ENCODE measurements at regions not wholly inside any gene's neighbourhood (a gene's known extent, or its start where the extent isn't known, plus 50 kb on each side); places are given as distances from the start of the nearest gene placed in this dataset.

- TF ChIP-seq CTCF (IDR thresholded peaks at IDR 0.05): no peak
- no peak for TF ChIP-seq EZH2 (IDR thresholded peaks at IDR 0.05; ENCODE audit: borderline replicate concordance, insufficient read depth, low read depth, low read length, poor library complexity, severe bottlenecking)
Observed at GRCh38 chr7:13742811-13743210, 246.7 kb downstream of the ETV1 start.
